Activated CD4-positive, alpha-beta T cell treated with anti-CD3 and anti-CD28 coated beads for 48 hours (primary cell): ENCODE measurements at regions not wholly inside any gene's neighbourhood (a gene's known extent, or its start where the extent isn't known, plus 50 kb on each side); places are given as distances from the start of the nearest gene placed in this dataset.

Experiments used
- DNase-seq: peaks from one replicate; pipeline ENCODE4 v3.0.0-alpha.2; 2020

GRCh38 chr5:173785866-173786265 lies 102.3 kb upstream of the CPEB4 start:
- no peak for DNase-seq

DNA sequence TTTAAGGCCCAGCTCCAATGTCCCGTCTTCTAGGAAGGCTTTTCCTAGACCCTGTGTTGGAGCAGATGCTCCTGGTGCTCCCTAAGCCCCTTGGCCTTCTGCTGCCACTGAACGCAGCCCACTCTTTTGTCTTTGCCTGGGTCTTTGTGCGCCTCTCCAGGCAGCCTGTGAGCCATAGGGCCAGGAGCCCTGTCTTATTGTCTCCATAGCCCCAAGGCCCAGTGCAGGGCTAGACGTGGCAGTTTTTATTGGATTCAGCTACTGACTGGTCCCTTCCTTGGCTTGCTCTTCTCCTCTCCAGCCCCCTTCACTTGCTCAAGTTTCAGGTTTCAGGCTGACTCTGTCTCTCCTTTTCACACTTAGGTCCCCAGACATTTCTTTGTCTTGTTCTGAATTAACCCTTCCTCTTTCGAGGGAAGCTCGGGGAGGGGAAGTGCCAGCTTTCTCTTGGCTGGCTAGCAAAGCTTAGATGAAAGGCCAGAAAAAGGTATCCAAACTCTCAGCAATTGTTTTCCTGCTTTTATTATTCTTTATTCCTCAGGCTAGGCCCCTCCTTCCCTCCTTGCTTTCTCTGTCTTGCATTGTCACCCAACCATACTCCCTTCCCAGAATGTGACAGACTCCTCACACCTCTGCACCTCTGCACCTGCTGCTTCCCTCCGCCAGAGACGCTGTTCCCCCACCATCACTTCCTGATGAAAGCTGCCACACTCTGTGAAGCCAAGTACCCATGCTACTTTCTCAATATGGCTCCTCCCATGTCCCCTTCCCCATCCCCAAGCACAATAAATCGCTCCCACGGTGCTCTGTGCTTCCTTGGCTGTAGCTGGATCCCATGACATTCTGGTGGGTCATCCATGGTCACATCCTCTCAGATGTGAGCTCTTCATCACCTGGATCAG lies 101.6 kb upstream of the CPEB4 start:
- peak; percentile 7 for DNase-seq

DNA sequence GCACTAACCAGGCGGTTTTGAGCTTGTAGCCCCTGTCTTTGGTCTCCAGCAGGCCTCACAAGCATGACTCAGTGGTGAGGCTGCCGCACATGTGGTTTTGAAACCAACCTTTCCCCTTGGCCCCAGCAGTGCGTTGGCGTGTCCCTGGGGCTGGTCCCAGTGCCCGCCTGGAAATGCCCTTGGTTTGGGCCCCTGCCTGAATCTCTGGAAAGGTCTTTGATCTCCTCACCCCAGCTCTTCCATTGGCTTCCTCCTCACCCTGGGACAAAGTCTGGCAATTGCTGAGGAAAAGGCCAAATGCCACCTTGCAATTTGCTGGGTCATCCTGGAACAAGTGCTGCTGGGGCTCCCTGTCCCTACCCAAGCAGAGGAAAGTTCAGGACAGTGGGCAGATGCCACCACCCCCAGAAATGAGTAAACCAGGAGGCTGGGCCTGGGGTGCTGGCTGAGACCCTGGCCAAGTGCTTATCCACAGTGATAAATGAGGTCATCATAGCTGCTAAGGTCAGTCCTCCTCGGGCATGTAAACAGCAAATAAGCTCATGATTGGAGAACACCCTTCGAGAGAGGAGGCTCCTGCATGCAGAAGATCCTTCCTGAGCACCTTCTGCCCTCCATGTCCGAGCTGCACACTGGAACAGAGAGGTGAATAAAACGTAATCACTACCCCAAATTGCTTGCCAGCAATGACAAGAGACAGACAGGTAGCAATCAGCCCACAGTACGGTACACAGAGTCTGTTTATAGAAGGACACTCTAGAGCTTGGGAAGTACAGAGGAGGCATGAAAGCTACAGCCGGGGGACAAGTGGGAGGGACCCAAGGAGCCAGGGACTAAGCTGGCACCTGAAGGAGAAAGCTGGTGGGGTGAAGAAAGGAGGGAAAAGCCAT lies 98.9 kb upstream of the CPEB4 start:
- DNase-seq, result peak; percentile 44

GRCh38 chr5:173790177-173790719 lies 97.9 kb upstream of the CPEB4 start:
- no peak for DNase-seq

DNA sequence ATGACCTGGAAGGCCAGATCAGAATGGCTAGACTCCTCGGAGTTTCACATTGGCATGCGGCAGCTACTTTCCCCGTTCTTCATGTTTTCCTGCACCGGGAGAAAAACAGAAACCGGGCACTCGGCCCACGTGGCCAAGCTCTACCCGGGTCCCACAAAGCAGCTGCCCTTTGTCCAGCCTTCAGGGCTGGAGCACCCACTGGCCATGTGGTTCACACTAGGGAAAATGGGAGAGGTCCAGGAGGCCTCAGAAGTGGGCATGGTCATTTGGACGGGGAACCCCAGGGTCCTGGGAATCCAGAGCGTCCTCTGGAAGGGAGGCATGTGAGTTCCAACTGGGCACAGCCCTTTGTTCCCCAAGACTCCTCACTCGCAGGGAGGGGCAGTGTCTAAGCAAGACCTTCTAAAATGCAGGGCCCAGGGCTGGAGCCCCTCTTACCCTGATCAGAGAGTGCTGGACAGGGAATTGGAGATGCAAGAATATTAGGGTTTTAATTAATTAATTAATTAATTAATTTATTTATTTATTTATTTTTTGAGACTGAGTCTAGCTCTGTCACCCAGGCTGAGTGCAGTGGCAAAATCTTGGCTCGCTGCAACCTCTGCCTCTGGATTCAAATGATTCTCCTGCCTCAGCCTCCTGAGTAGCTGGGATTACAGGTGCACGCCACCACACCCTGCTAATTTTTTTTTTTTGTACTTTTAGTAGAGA lies 97.2 kb upstream of the CPEB4 start:
- DNase-seq, result no peak

DNA sequence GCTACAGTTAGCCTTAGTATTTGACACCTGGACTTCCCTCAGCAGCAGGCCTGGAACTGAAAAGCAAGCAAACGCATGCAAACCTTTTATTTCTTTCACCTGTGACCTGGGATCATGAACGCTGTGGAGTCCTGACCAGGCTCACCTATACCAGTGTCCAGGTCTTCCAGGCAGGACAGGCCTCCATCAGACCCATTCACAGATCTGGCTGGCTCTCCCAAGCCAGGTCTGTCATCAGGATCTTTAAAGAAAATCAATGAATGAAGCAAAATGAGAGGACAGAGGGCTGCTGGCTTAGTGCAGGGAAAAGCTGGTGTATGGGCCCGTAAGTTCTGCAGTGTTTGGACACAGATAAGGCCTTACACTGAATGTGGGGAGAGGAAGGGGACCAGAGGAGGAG lies 96.3 kb upstream of the CPEB4 start:
- no peak for DNase-seq

DNA sequence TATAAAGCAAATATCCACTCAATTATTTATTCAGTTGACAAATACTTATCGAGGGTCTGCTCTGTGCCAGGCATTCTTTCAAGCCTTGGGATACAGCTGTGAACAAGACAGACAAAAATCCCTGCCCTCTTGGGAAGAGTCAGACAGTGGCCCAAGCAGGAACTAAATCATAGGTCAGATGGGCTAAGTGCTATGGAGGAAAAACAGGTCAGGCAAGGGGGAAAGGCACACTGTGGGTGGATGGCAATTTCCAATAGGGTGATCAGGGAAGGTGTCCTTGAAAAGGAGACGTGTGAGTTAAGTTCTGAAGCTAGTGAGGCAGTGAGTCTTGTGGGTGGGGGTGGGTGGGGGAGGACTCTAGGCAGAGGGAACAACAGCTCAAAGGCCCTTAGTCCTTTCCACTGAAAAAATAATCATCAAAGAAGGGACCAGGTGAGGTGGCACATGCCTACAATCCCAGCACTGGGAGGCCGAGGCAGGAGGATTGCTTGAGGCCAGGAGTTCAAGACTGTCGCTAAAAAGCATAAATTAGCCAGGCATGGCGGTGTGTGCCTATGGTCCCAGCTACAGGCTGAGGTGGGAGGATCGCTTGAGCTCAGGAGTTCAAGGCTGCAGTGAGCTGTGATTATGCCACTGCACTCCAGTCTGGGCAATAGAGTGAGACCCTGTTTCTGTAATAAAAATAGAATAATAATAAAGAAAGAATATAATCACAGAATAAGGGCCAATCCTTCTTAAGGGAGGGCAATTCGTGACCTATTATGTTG lies 95.2 kb upstream of the CPEB4 start:
- no peak for DNase-seq

- DNase-seq, result no peak
Measured at GRCh38 chr5:173793648-173794548, 94.3 kb upstream of the CPEB4 start.

- DNase-seq, result no peak
Measured at GRCh38 chr5:173794901-173795416, 93.2 kb upstream of the CPEB4 start.

GRCh38 chr5:173795601-173796000 lies 92.5 kb upstream of the CPEB4 start:
- no peak for DNase-seq

- no peak for DNase-seq
Measured at GRCh38 chr5:173796721-173797495, 91.2 kb upstream of the CPEB4 start.

DNA sequence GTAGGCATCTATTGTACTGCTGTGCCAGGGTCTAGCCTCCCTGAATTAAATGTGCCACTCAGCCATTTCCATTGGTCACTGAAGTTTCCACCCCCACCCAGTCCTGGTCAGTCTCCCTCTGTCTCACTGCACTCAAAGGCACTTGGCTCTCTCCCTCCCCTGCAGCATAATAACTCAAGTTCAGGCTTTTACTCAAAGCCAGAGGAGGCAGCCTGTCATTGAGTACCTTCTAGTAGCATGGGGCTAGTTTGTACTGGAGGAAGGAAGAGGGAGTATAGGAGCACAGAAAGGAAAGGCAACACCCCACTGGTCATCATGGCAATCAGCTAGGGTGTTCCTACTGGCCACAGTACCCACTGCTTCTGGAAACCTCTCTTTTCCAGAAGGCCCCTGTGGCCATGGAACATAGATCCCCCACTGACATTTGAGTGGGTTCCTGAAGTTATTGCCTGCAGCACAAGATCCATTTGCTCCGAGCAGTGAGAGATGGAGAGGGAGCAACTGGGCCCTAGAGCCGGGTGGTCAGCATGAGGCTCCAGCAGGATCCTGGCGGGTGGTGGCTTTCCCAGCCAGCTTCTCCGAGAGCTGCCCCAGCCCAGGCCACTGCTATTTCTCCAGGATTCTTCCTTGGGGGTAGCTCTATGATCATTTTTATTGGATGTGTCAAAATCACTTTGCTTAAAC lies 89.9 kb upstream of the CPEB4 start:
- DNase-seq, result no peak

DNA sequence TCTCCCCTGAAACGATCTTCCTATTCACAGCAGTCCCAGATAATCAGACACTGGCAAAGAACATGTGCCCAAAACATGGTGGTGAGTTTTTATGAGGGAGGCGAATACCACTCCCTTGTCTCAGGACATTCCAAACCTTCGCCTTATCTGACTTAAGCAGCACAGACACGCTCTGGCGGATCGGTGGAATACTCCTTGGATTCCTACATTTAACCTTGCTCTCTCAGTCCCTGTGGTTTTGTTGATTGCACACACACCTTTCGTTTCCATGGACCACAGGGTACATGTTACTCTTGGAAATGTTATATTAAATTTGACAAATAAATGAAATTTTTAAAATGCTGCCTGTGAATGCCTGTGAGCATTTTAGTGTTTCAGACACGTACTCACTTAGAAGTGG lies 87.8 kb upstream of the CPEB4 start:
- no peak for DNase-seq

GRCh38 chr5:173801006-173801405 lies 87.1 kb upstream of the CPEB4 start:
- no peak for DNase-seq

DNA sequence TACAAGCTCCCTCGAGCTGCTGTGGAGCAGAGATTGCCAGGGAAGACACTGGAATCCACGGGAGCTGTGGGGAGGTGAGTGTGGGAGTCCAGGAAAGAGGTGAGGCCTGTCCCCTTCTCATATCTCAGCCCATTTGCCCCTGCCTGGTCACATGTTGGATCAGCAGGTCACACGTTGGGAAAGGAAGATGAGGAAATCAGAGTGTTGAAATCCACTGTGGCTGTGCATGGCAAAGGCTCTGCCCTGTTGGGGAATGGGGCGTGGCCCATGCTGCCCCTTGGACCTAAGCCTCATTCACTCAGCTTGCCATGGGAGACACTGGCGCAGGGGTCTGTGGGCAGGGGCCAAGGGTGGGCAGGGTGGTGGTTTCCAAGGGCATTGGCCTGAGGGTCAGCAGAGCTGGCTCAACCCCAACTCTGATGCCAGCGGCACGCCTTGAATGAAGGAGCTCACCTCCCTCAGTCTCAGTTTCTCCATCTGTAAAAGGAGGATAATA lies 85.4 kb upstream of the CPEB4 start:
- DNase-seq, result no peak

DNA sequence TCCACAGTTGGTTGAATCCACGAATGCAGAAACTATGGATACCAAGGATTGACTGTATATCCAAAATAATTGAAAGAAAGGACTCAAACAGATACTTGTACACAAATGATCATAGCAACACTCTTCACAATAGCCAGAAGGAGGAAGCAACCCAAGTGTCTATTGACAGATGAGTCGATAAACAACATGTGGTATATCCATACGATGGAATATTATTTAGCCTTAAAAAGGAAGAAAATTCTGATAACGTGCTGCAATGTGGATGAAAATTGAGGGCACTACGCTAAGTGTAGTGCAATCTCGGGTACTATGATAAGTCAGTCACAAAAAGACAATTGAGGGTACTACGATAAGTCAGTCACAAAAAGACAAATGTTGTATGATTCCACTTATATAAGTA lies 83.6 kb upstream of the CPEB4 start:
- DNase-seq, result no peak

DNA sequence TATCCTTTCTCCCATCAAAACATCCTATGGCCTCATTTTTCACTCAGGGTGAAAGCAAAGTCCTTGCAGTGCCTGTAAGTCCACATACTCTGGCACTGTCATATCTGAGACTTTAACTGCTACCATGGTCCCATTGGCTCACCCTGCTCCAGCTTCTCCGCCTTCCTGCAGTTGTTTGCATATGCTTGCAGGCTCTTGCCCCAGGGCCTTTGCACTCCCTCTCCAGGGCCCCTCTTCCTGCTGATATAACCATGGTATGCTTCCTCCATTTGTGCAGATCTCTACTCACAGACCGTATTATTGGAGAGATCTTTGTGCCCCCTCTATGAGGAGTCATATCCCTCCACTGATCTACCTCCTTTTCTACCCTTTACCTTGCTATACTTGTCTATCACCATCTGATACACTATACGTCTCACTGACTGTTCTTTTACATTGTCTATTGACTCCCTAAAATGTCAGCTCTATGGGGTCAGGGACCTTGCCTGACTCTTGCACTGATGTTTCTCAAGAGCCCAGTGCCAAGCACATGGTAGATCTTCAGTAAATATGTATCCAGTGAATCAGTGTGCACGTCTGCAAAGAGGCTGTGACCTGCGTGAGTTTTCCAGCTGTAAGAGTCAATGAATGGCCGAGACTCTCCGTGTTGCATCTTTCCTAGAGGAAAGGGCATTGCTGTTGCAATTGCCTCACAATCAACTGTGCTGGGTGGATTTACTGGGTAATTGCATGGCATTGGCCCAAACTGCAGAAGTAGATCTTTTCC lies 81.7 kb upstream of the CPEB4 start:
- DNase-seq, result no peak

DNA sequence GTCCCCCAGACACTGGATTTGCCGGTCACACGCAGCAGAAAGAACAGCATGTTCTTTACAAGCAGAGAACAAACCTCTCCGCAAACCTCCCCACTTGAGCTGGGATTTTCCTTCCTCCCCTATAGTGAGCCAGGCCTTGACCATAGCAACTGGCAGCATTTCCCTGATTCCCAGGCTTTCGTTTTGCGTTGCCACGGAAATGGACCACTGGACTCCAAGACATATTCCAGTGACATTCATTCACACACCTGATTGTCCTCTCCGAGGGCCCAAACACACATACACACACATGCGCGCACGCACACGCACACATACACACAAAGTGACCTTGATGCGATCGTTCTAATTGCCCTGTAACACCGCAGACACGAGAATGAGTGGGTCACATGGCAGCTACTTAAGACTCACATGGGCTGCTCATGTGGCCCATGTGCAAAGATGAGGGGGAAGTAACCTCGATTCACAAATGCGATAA lies 80.9 kb upstream of the CPEB4 start:
- DNase-seq, result no peak
